H7 (cell line): ENCODE measurements at regions not wholly inside any gene's neighbourhood (a gene's known extent, or its start where the extent isn't known, plus 50 kb on each side); places are given as distances from the start of the nearest gene placed in this dataset.

Experiments
- DNase-seq: peaks from one replicate; pipeline ENCODE4 v3.0.0; 2012
- H3K27me3 ChIP-seq: 2 replicates; pipeline ENCODE4 v1.6.0; 2011; ENCODE audit warnings: mild to moderate bottlenecking, low read length; ENCODE audit not compliant: control insufficient read depth, insufficient read depth
- H3K36me3 ChIP-seq: replicated peaks from 2 replicates; pipeline ENCODE4 v1.5.1; 2011; ENCODE audit warnings: low read length; ENCODE audit not compliant: control insufficient read depth, insufficient read depth
- H3K4me3 ChIP-seq: 2 replicates; pipeline ENCODE4 v1.5.1; 2011; ENCODE audit warnings: low read depth, mild to moderate bottlenecking, control low read depth, low read length, moderate library complexity; ENCODE audit not compliant: insufficient read depth

- no peak for DNase-seq
- no peak overlapping the region for H3K4me3 ChIP-seq
- H3K27me3 ChIP-seq: no peaks in the 10 kb centered on the region
- no peaks in the 10 kb centered on the region for H3K36me3 ChIP-seq
Measured at GRCh38 chr3:150050510-150050909, 79.8 kb upstream of the PFN2 start.

GRCh38 chr3:150049317-150049716 lies 78.6 kb upstream of the PFN2 start:
- Histone ChIP-seq H3K27me3 (no peaks in the 10 kb centered on the region), H3K4me3 (no peak overlapping the region), H3K36me3 (no peaks in the 10 kb centered on the region)
- no peak for DNase-seq

- Histone ChIP-seq H3K36me3 (no peaks in the 10 kb centered on the region), H3K27me3 (no peaks in the 10 kb centered on the region), H3K4me3 (no peak overlapping the region)
- no peak for DNase-seq
Measured at GRCh38 chr3:150041877-150042276, 71.2 kb upstream of the PFN2 start.

GRCh38 chr3:150040097-150040496 lies 69.4 kb upstream of the PFN2 start:
- Histone ChIP-seq H3K4me3 (no peak overlapping the region), H3K36me3 (no peaks in the 10 kb centered on the region), H3K27me3 (no peaks in the 10 kb centered on the region; the same call in 1 of the 2 replicates)
- DNase-seq: no peak

- Histone ChIP-seq H3K4me3 (no peak overlapping the region), H3K27me3 (no peaks in the 10 kb centered on the region; the same call in 1 of the 2 replicates), H3K36me3 (no peaks in the 10 kb centered on the region)
- no peak for DNase-seq
Measured at GRCh38 chr3:150038830-150039229, 68.1 kb upstream of the PFN2 start.

GRCh38 chr3:150036780-150037179 lies 66.1 kb upstream of the PFN2 start:
- H3K27me3 ChIP-seq: no peaks in the 10 kb centered on the region; the same call in 1 of the 2 replicates
- DNase-seq: no peak

GRCh38 chr3:150035910-150036612 lies 65.4 kb upstream of the PFN2 start:
- Histone ChIP-seq H3K36me3 (no peaks in the 10 kb centered on the region), H3K4me3 (no peak overlapping the region), H3K27me3 (no peaks in the 10 kb centered on the region; the same call in 1 of the 2 replicates)
- no peak for DNase-seq

More at GRCh38 chr3:150036780-150037179, 66.1 kb upstream of the PFN2 start:
- Histone ChIP-seq H3K36me3 (no peaks in the 10 kb centered on the region), H3K4me3 (no peak overlapping the region)

- Histone ChIP-seq H3K4me3 (no peak overlapping the region), H3K36me3 (no peaks in the 10 kb centered on the region), H3K27me3 (no peaks in the 10 kb centered on the region; the same call in 1 of the 2 replicates)
- peak; percentile 22 for DNase-seq
Measured at GRCh38 chr3:150035301-150035779, 64.6 kb upstream of the PFN2 start.

GRCh38 chr3:150033721-150034120 lies 63.0 kb upstream of the PFN2 start:
- DNase-seq: no peak
- H3K27me3 ChIP-seq: no peaks in the 10 kb centered on the region; the same call in 1 of the 2 replicates

GRCh38 chr3:150030841-150031240 lies 60.1 kb upstream of the PFN2 start:
- DNase-seq: no peak
- H3K4me3 ChIP-seq: no peak overlapping the region
- no peaks in the 10 kb centered on the region for H3K27me3 ChIP-seq
- no peaks in the 10 kb centered on the region for H3K36me3 ChIP-seq

More at GRCh38 chr3:150033721-150034120, 63.0 kb upstream of the PFN2 start:
- no peak overlapping the region for H3K4me3 ChIP-seq
- H3K36me3 ChIP-seq: no peaks in the 10 kb centered on the region

- Histone ChIP-seq H3K4me3 (no peak overlapping the region), H3K27me3 (no peaks in the 10 kb centered on the region), H3K36me3 (no peaks in the 10 kb centered on the region)
- DNase-seq: no peak
Measured at GRCh38 chr3:150023239-150023636, 52.5 kb upstream of the PFN2 start.

GRCh38 chr3:150022381-150023238 lies 51.9 kb upstream of the PFN2 start:
- no peak for DNase-seq
- no peak overlapping the region for H3K4me3 ChIP-seq
- H3K36me3 ChIP-seq: no peaks in the 10 kb centered on the region
- H3K27me3 ChIP-seq: no peaks in the 10 kb centered on the region

- Histone ChIP-seq H3K27me3 (no peaks in the 10 kb centered on the region), H3K36me3 (no peaks in the 10 kb centered on the region), H3K4me3 (no peak overlapping the region)
- no peak for DNase-seq
Measured at GRCh38 chr3:150020527-150020926, 49.8 kb upstream of the PFN2 start.
